ENCODE measurements at regions not wholly inside any gene's neighbourhood (a gene's known extent, or its start where the extent isn't known, plus 50 kb on each side); places are given as distances from the start of the nearest gene placed in this dataset.
"Not testable (repeated sequence)": the region's sequence is repeated elsewhere in the genome, so short reads cannot be mapped to it uniquely, and the experiment has no call there.

DNA sequence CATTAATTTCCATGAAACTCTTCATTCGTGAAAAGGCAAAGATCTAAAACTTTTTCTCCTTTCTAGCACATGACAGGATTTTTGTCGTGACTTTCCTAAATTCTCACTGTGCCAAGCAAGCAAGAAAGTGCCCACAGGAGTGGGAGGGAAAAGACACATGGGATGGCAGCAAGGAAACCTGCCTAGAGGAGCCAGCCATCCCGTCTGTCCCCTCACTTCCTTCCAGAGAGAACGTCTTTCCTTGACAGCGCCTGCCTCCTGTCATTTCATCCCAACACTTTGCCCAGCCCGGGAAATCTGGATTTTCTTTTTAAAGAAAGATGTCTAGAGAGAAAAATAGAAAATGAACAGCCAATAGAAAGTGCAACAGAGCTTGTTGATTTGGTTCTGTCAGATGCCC, 200.6 kb upstream of the PTBP2 start:
- no peak for ATAC-seq
- no peak overlapping the region for H3K4me3 ChIP-seq
- intact Hi-C loops (cut with DNase I, micrococcal nuclease), result no loop called here
- H3K4me1 ChIP-seq (ENCODE audit: low read depth), result no peaks in the 10 kb centered on the region
- DNase-seq, result no peak
- H3K9me3 ChIP-seq, result no peaks in the 10 kb centered on the region
- TF ChIP-seq, protein P1, sequence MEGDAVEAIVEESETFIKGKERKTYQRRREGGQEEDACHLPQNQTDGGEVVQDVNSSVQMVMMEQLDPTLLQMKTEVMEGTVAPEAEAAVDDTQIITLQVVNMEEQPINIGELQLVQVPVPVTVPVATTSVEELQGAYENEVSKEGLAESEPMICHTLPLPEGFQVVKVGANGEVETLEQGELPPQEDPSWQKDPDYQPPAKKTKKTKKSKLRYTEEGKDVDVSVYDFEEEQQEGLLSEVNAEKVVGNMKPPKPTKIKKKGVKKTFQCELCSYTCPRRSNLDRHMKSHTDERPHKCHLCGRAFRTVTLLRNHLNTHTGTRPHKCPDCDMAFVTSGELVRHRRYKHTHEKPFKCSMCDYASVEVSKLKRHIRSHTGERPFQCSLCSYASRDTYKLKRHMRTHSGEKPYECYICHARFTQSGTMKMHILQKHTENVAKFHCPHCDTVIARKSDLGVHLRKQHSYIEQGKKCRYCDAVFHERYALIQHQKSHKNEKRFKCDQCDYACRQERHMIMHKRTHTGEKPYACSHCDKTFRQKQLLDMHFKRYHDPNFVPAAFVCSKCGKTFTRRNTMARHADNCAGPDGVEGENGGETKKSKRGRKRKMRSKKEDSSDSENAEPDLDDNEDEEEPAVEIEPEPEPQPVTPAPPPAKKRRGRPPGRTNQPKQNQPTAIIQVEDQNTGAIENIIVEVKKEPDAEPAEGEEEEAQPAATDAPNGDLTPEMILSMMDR (IDR thresholded peaks at IDR 0.05), result no peak
- H3K36me3 ChIP-seq (ENCODE audit: low read depth), result no peaks in the 10 kb centered on the region

DNA sequence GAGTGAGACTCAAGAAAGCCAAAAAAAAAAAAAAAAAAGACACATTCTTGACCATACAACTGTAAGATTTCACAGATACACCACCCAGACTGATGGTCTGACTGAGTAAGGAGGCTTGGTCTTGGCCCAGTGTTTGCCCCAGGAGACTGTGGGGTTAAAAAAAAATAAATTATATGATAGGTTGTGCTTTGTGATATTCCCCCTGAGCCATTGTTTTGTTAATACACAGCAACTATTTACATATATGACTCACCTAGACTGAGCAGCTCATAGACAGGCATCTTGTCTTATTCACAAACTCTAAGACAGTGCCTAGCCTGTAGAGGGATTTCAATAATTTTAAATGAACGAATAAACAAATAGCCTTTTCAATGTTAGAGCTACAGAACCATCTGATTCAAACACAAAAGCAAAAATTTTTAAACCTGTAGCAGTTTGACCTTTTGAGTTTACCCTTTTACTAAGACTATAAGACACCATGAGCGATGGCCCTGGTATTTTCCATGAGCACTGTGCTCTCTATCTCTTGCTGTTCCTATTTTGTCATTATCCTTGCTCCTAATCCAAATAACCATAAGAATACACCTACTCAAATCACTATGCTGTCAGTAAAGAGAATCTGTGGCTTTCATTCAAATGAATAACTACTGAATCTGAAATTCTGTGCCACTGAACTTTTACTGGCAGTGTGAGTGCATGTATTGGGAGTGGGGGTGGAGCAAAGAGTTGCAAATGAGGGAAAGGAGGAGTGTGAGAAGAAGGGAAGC, 199.4 kb upstream of the PTBP2 start:
- no peak for ATAC-seq
- H3K4me1 ChIP-seq (ENCODE audit: low read depth), result no peaks in the 10 kb centered on the region
- DNase-seq, result no peak
- H3K4me3 ChIP-seq, result no peak overlapping the region
- intact Hi-C loops (cut with DNase I, micrococcal nuclease), result no loop called here
- H3K36me3 ChIP-seq (ENCODE audit: low read depth), result no peaks in the 10 kb centered on the region
- TF ChIP-seq, protein P1 (IDR thresholded peaks at IDR 0.05), result no peak
- H3K9me3 ChIP-seq, result no peaks in the 10 kb centered on the region

DNA sequence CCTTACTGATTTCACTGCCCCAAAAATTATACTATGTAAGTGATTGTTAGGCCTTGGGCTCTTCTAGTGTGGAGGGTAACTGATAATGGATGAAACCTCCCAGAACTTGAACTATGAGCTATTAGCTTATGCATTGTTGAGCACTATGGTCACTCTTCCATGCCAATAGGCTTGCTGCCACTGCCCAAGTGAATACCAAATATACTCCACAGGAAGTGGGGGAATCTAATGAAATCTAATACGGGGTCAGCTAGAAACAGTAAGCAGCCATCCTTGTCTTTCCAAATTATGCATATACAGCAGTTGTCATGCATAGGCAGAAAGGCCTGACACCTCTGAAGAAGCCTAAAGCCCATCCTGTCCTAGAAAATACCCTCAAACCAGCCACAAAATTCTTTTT, 198.7 kb upstream of the PTBP2 start:
- Histone ChIP-seq H3K4me1 (ENCODE audit: low read depth) (no peaks in the 10 kb centered on the region), H3K4me3 (no peak overlapping the region), H3K36me3 (ENCODE audit: low read depth) (no peaks in the 10 kb centered on the region), H3K9me3 (no peaks in the 10 kb centered on the region)
- DNase-seq (no peak), ATAC-seq (no peak)
- TF ChIP-seq, protein P1 (IDR thresholded peaks at IDR 0.05), result no peak
- intact Hi-C loops (cut with DNase I, micrococcal nuclease), result no loop called here

DNA sequence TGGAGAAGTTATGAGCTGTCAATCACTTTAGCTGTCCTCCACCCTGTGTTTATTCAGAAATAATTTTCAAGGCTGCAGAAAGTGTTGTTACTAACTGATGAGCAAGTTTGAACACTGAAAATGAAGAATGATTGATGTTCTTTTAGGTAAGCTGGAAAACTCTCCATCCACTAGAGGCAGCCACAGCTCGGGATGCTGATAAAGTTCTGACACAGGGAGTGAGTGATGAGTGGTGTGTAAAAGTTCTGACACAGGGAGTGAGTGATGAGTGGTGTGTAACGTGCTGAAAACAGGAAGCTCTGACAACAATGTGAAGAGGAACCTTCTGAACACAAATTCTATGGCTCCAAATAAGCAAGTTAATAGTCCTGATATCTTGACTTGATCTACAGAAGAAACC, 197.5 kb upstream of the PTBP2 start:
- Histone ChIP-seq H3K4me1 (ENCODE audit: low read depth) (no peaks in the 10 kb centered on the region), H3K9me3 (peaks cover 9% of the 10 kb centered on the region), H3K4me3 (no peak overlapping the region), H3K36me3 (ENCODE audit: low read depth) (no peaks in the 10 kb centered on the region)
- intact Hi-C loops (cut with DNase I, micrococcal nuclease), result no loop called here
- DNase-seq, result no peak
- ATAC-seq, result no peak
- TF ChIP-seq, protein P1 (IDR thresholded peaks at IDR 0.05), result no peak

DNA sequence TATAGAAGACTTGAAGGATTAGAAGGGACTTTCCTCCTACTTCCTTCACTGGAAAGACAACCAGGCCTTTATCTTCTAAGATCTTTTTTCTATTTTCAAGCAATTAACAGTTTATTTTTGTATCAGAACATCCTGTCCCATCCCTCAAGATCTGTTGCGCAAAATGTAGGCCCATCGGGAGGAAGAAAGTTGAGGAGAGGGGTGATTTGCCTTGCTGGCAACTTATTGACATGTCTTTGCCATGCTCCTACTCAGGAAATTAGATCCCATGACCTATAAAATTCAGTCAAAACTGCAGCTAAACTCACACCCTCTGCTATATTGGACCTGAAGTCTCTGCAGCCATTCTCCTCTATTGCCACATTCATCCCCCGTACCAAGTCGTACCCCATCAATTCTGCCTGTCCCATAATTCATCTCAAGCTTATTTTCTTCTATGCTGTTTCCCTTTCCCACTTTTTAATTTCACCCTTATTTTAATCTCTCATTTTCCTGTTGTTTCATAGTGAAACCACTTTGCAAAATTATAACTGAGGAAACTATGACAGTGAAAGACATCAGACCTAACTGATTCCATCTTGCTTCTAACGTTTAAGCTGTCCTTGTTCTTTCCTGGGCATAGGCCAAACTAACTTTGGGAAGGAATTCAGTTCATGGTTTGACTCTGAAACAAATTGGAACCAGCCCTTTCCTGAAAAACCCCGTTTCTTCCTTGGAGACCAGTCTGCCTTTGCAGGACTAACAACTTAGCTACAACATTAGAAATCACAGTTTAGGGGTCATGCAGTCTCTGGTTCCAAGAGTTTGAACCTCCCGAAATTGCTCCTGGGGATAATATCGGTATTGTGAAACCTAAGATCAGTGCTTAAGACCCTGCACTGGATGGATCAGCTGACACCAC, 195.7 kb upstream of the PTBP2 start:
- Histone ChIP-seq H3K4me1 (ENCODE audit: low read depth) (no peaks in the 10 kb centered on the region), H3K9me3 (peaks cover 13% of the 10 kb centered on the region), H3K4me3 (no peak overlapping the region), H3K36me3 (ENCODE audit: low read depth) (no peaks in the 10 kb centered on the region)
- intact Hi-C loops (cut with DNase I, micrococcal nuclease), result no loop called here
- DNase-seq, result no peak
- TF ChIP-seq, protein P1 (IDR thresholded peaks at IDR 0.05), result no peak
- ATAC-seq, result no peak

DNA sequence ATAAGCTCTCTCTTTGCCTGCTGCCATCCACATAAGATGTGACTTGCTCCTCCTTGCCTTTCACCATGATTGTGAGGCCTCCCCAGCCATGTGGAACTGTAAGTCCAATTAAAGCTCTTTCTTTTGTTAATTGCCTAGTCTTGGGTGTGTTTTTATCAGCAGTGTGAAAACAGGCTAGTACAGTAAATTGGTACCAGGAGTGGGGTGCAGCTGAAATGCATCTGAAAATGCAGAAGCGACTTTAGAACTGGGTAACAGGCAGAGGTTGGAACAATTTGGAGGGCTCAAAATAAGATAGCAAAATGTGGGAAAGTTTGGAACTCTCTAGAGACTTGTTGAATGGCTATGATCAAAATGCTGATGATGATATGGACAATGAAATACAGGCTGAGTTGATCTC, 192.9 kb upstream of the PTBP2 start:
- DNase-seq; ATAC-seq; H3K36me3 ChIP-seq (ENCODE audit: low read depth); H3K4me3 ChIP-seq; H3K4me1 ChIP-seq (ENCODE audit: low read depth); intact Hi-C loops (cut with DNase I, micrococcal nuclease): not testable (repeated sequence)
- peaks cover 13% of the 10 kb centered on the region for H3K9me3 ChIP-seq

Data from mucosa of descending colon (tissue), 3 donors.